PC-9 (cell line): ENCODE measurements at regions not wholly inside any gene's neighbourhood (a gene's known extent, or its start where the extent isn't known, plus 50 kb on each side); places are given as distances from the start of the nearest gene placed in this dataset.

Experiments
- BruUV-seq: library from RNA; stranded (reverse); fragments of 400-500 nt; replicated peaks from 2 replicates; lab custom pipeline; 2021; lab: Mats Ljungman, UMichigan
- CTCF ChIA-PET: fragments of 300-600 bp; sonication (Branson Sonifier 250); formaldehyde crosslinking; loops from one replicate; lab custom pipeline; 2022; ENCODE audit warnings: antibody characterized with exemption; lab: Charles Lee
- POLR2A ChIA-PET: fragments of 300-600 bp; sonication (Branson Sonifier 250); formaldehyde crosslinking; loops from one replicate; lab custom pipeline; 2022; ENCODE audit warnings: antibody characterized with exemption; ENCODE audit not compliant: unreplicated experiment; lab: Charles Lee
- DNase-seq, 2 experiments: peaks; one replicate each; pipeline versions ENCODE4 v3.0.0 to v3.0.0-alpha.2; 2015 to 2022; ENCODE audit warnings: mixed read lengths in 1 of 2
- H2AFZ ChIP-seq: fragments of 200-600 bp; sonication (generic); 2 replicates; pipeline ENCODE4 v1.8.1; 2017; ENCODE audit warnings: antibody characterized with exemption
- H3F3A ChIP-seq: fragments of 200-600 bp; sonication (generic); 2 replicates; pipeline ENCODE4 v1.8.1; 2017; ENCODE audit warnings: antibody characterized with exemption, mild to moderate bottlenecking, low read depth; ENCODE audit not compliant: insufficient read depth
- H3K27ac ChIP-seq: fragments of 200-600 bp; sonication (generic); 2 replicates; pipeline ENCODE4 v1.6.1; 2016; ENCODE audit warnings: mixed run types
- H3K27me3 ChIP-seq: fragments of 200-600 bp; sonication (generic); 2 replicates; pipeline ENCODE4 v1.6.1; 2016; ENCODE audit warnings: low read depth, mixed run types; ENCODE audit not compliant: insufficient read depth
- H3K36me3 ChIP-seq: fragments of 200-600 bp; sonication (generic); 2 replicates; pipeline ENCODE4 v1.6.1; 2016; ENCODE audit warnings: low read depth, mixed run types
- H3K4me1 ChIP-seq: fragments of 200-600 bp; sonication (generic); replicated peaks from 2 replicates; pipeline ENCODE4 v1.6.1; 2016; ENCODE audit warnings: mixed run types; ENCODE audit not compliant: insufficient read depth
- H3K4me2 ChIP-seq: fragments of 200-600 bp; sonication (generic); 2 replicates; pipeline ENCODE4 v1.6.1; 2017; ENCODE audit warnings: mixed run types
- H3K4me3 ChIP-seq: fragments of 200-600 bp; sonication (generic); 2 replicates; pipeline ENCODE4 v1.6.1; 2016; ENCODE audit warnings: mixed run types
- H3K79me2 ChIP-seq: fragments of 200-600 bp; sonication (generic); 2 replicates; pipeline ENCODE4 v1.6.1; 2017; ENCODE audit warnings: low read depth, mixed run types
- H3K9me2 ChIP-seq: fragments of 200-600 bp; sonication (generic); 2 replicates; pipeline ENCODE4 v1.8.1; 2017; ENCODE audit warnings: mild to moderate bottlenecking; ENCODE audit not compliant: insufficient read depth
- H3K9me3 ChIP-seq: fragments of 200-600 bp; sonication (generic); 2 replicates; pipeline ENCODE4 v1.8.1; 2016; ENCODE audit warnings: low read depth; ENCODE audit not compliant: insufficient read depth
- H4K20me1 ChIP-seq: fragments of 200-600 bp; sonication (generic); 2 replicates; pipeline ENCODE4 v1.8.1; 2017; ENCODE audit not compliant: insufficient read depth
- EZH2 ChIP-seq: fragments of 200-600 bp; sonication (generic); IDR thresholded peaks from 2 replicates; pipeline ENCODE4 v1.8.0; 2017; ENCODE audit warnings: antibody characterized with exemption, low read depth
- intact Hi-C: fragments of 100-400 bp; cut with micrococcal nuclease; formaldehyde crosslinking; loops from one replicate; pipeline ENCODE4 v1.10.0; 2022; ENCODE audit not compliant: unreplicated experiment
- TF ChIP-seq, protein P1 (sequence below): fragments of 200-600 bp; sonication (generic); conservative IDR thresholded peaks from 2 replicates; pipeline ENCODE4 v1.6.1; 2017; ENCODE audit warnings: mixed run types, antibody characterized with exemption, mild to moderate bottlenecking, moderate library complexity

DNA sequence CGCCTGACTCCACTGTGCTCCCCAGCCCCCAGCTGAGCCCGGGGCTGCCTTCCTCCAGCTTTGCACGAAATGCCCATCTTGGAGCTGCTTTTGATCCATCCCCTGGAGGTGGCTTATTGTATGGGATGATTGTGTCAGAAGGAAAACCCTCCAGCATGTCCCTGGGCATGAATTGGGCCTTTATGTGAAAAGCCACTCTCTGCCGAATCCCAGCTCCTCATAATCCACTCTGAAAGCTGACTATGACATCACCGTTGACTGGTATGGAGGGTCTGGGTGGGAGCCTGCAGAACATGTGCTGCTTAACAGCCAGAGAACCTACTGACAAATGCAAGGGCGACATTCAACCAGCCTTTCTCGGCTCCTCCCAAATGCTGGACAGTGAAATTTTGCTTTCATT is 74.6 kb downstream of the NENF start:
- DNase-seq, result no peak
- H3K9me3 ChIP-seq, result no peaks in the 10 kb centered on the region
- no peak overlapping the region for H3K4me2 ChIP-seq
- no peak overlapping the region for H3K27ac ChIP-seq
- no peak overlapping the region for H2AFZ ChIP-seq
- intact Hi-C loops, result no loop called here
- peaks cover 5% of the 10 kb centered on the region; the same call in 1 of the 2 replicates for H3F3A ChIP-seq
- H3K36me3 ChIP-seq, result no peaks in the 10 kb centered on the region
- ChIA-PET CTCF (no interaction called here), POLR2A (no interaction called here)
- no TSS peak for BruUV-seq
- H3K4me3 ChIP-seq, result no peak overlapping the region
- no peaks in the 10 kb centered on the region for H3K27me3 ChIP-seq
- no peaks in the 10 kb centered on the region for H3K79me2 ChIP-seq
- H3K9me2 ChIP-seq, result no peaks in the 10 kb centered on the region
- TF ChIP-seq, protein P1, sequence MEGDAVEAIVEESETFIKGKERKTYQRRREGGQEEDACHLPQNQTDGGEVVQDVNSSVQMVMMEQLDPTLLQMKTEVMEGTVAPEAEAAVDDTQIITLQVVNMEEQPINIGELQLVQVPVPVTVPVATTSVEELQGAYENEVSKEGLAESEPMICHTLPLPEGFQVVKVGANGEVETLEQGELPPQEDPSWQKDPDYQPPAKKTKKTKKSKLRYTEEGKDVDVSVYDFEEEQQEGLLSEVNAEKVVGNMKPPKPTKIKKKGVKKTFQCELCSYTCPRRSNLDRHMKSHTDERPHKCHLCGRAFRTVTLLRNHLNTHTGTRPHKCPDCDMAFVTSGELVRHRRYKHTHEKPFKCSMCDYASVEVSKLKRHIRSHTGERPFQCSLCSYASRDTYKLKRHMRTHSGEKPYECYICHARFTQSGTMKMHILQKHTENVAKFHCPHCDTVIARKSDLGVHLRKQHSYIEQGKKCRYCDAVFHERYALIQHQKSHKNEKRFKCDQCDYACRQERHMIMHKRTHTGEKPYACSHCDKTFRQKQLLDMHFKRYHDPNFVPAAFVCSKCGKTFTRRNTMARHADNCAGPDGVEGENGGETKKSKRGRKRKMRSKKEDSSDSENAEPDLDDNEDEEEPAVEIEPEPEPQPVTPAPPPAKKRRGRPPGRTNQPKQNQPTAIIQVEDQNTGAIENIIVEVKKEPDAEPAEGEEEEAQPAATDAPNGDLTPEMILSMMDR, result no peak
- TF ChIP-seq EZH2, result no peak
- H4K20me1 ChIP-seq, result no peaks in the 10 kb centered on the region
- H3K4me1 ChIP-seq, result peaks cover 7% of the 10 kb centered on the region

DNA sequence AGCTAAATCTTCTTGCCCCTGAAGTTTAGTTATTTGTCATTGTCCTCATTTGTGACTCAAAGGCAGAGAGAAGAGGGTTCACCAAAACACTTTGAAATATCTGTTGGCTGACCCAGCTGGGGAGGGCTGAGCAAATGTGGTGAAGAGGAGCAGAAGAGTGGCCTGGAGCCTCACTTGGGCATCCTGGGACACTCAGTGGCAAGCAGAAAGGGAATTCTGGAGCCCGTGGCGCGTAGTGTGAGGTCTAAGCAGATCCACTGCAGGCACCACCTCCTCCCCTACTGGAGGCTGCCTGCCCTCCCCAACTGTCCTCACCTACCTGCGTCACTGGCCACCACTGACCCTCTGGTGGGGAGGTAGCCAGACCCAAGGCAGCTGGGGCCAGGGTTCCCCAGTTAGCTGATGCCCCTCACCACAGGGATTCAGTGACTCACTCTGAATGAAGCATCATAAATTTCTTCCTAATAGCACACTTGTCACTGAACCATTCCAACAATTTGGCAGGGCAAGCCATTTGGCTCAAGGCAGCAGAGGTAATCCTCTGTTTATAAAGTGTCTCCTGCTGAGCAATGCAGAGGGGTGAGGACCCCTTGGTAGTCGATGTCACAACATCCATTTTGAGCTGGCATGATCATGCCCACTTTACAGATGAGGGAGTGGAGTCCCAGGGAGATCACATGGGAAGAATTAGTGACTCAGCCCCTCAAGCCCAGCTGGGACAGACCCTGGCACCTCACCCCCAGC is 80.3 kb downstream of the NENF start:
- intact Hi-C loops, result loop anchor here (1.0 to 5.0 kb wide), 5 partner anchors 27 to 95 kb away; partner anchors contain the start of gene ATF3
- CTCF ChIA-PET, result interaction anchor here (1.2 kb wide), 1 partner anchor 35 kb away, joined by 12 read pairs; no protein-coding TSS in a partner anchor
- peak overlapping the region; percentile 76 for H3K27ac ChIP-seq
- peak overlapping the region; percentile 73 for H3K4me2 ChIP-seq
- H3K4me3 ChIP-seq, result peak overlapping the region; percentile 25; the same call in 1 of the 2 replicates
- H3K9me2 ChIP-seq, result no peaks in the 10 kb centered on the region
- H3F3A ChIP-seq, result peaks cover 17% of the 10 kb centered on the region
- no TSS peak for BruUV-seq
- TF ChIP-seq, protein P1, result no peak
- TF ChIP-seq EZH2, result no peak
- H3K4me1 ChIP-seq, result peaks cover 28% of the 10 kb centered on the region
- H3K27me3 ChIP-seq, result no peaks in the 10 kb centered on the region
- H3K79me2 ChIP-seq, result no peaks in the 10 kb centered on the region
- H4K20me1 ChIP-seq, result no peaks in the 10 kb centered on the region
- POLR2A ChIA-PET, result interaction anchor here (0.6 kb wide), 2 partner anchors 49 to 1859 kb away, joined by 6 to 9 read pairs; no protein-coding TSS in a partner anchor
- no peaks in the 10 kb centered on the region for H3K9me3 ChIP-seq
- peak; percentile 79 to 97 for DNase-seq
- H2AFZ ChIP-seq, result no peak overlapping the region; the same call in 1 of the 2 replicates
- no peaks in the 10 kb centered on the region for H3K36me3 ChIP-seq

DNA sequence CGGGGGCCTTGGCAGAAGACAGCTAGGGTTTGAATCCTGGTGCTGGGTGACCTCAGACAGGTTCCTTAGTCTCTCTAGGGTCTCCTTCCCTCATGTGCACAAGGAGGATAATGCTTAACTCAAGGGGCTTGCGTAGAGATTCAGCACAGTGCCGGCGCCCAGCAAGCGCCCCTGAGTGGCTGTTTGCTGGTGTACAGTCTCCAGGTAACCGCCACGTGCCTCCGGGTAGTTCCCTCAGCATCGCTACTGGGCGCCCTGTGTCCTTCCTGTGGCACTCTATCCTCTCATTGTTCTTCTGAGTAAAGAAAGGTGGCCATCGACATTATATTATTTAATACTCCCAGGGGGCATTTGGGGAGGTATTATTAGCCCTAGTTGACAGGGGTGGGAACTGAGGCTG is 80.9 kb downstream of the NENF start:
- no peaks in the 10 kb centered on the region for H4K20me1 ChIP-seq
- intact Hi-C loops, result loop anchor here (1.0 to 5.0 kb wide), 5 partner anchors 27 to 95 kb away; partner anchors contain the start of gene ATF3
- CTCF ChIA-PET, result interaction anchor here (1.2 kb wide), 1 partner anchor 36 kb away, joined by 12 read pairs; no protein-coding TSS in a partner anchor
- H3K4me3 ChIP-seq, result peak overlapping the region; percentile 25; the same call in 1 of the 2 replicates
- peaks cover 28% of the 10 kb centered on the region for H3K4me1 ChIP-seq
- peak overlapping the region; percentile 76 for H3K27ac ChIP-seq
- H3K4me2 ChIP-seq, result peak overlapping the region; percentile 73
- DNase-seq, result no peak
- H3K27me3 ChIP-seq, result no peaks in the 10 kb centered on the region
- TF ChIP-seq EZH2, result no peak
- TF ChIP-seq, protein P1, result no peak
- no peaks in the 10 kb centered on the region for H3K36me3 ChIP-seq
- peaks cover 20% of the 10 kb centered on the region for H3F3A ChIP-seq
- no peak overlapping the region for H2AFZ ChIP-seq
- H3K9me2 ChIP-seq, result no peaks in the 10 kb centered on the region
- H3K79me2 ChIP-seq, result no peaks in the 10 kb centered on the region
- BruUV-seq, result no TSS peak
- H3K9me3 ChIP-seq, result no peaks in the 10 kb centered on the region
- POLR2A ChIA-PET, result interaction anchor here (0.6 kb wide), 2 partner anchors 48 to 1858 kb away, joined by 6 to 9 read pairs; no protein-coding TSS in a partner anchor
